GM19468 (cell line): ENCODE measurements at regions not wholly inside any gene's neighbourhood (a gene's known extent, or its start where the extent isn't known, plus 50 kb on each side); places are given as distances from the start of the nearest gene placed in this dataset.
"Not testable (repeated sequence)": the region's sequence is repeated elsewhere in the genome, so short reads cannot be mapped to it uniquely, and the experiment has no call there.

Experiments used
- ATAC-seq: cut with Tn5 transposase; IDR thresholded peaks from one replicate; pipeline ENCODE4 v1.9.1; 2021; ENCODE audit warnings: mild to moderate bottlenecking, moderate library complexity, moderate number of reproducible peaks; ENCODE audit not compliant: unreplicated experiment; ENCODE audit errors: extremely low read depth

DNA sequence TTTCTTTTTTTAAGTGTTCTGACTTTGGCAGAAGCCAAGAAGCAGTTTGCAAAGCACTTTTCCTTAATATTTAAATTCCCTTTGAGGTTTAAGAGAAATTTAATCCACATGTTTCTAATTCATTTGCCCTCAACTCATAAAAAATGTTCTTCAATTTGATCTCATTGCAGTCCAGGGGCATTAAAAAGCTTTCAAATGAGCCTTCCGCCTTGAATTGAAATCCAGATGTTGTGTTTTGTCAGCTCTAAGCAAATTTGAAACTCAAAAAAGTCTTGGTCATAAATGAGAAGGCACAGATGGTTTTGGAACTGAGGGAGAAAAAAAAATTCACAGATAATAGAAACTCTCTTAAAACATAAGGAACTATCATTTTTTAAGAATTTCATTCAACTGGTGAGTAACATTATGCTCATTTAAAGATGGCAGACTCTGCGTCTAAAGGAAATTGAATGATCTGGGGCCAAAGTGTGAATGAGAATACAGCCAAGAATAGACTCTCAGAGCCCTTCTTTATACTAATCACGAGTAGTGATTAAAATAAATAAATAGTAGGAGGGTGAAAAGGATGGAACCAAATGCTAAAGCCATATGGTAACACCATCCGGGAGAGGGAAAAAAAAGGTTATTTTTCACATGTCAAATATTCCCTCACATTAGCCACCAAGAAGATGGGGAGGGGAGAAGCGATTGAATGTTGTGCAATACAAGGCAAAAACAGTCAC is 1304.7 kb downstream of the CDH8 start:
- ATAC-seq, result no peak

DNA sequence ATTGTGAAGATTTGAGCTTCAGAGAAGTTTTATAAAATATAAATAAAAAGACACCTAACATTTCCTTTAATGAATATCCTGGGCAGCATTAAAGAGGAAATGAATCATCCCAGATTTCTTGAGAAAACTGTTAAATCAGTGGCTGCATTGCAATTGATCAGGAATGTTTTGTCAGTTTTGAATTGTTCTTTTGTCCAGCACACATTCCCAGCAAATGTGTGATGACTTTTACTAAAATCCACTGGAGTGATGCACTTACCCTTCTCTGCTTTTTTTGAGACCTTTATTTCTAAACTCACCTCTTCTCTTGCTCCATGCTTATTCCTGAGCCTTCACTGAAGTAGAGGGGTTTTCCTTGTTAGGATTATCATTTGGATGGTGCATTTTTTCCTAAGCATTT is 1307.2 kb downstream of the CDH8 start:
- ATAC-seq, result no peak

DNA sequence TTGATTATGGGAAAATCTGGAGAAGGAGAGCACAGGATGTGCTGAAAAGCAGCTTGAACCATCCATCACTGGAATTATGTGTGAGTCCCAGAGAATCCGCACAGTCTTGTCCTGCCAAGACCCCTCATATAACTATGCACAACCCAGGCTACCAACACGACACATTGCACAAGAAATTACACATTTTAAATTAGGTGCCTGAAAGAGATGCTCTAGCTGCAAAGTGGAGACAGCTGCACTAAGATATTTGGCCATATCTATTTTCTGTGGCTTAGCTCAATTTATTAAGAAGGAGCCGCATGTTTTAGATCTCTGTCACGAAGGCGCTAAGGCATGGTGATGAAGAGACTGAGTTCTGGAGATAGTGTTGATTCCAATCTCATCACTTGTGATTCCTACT is 1308.4 kb downstream of the CDH8 start:
- no peak for ATAC-seq

DNA sequence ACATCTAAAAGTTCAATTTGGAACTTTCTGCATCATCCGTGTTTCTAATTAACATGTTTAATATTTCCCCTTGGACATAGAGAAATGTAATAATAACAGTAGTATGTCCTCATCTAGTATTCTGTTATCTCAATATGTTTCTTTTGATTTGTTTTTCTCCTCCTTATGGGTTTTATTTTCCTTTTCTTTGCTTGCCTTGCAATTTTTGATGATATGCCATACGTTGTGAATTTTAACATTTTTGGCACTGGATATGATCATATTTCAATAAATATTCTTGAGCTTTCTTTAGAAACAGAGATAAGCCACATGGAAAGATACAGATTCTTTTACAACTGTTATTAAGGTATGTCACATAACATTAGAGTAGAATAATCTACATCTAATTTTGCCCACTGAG is 1316.2 kb downstream of the CDH8 start:
- no peak for ATAC-seq

DNA sequence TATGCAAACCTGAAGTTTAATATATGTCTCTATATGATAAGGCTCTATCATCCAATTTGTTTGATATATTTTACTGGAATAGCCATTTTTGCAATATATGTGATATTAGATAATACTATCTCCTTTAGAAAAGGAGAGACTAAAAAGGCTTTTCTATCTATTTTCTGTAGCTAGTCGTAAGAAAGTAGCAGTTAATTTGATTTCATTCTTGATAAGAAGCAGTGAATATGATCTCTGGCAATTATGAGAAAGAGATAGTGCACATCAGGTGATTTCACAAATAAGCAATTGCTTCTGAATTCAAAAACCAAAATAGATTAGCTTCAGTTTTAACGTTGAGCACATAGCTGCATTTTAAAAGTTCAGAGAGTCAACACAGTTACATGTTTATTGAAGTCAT is 1318.4 kb downstream of the CDH8 start:
- no peak for ATAC-seq

DNA sequence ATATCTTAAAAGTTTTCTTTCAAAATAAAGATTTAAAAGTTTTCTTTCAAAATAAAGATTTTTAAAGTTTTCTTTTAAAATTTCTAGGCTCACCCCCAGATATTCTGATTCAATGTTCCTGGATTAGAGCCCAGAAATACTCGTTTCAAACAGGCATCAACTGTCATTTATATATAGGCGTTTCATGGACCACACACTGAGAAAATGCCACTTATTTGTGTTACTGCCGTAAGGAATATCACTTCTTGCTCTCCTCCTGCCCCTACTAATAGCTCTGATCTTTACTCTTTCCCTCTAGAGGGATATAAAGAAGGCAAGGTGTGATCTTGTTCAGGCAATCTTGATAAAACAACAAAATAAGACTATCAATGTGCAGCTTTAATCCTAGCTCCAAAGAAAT is 1324.1 kb downstream of the CDH8 start:
- ATAC-seq, result no peak

DNA sequence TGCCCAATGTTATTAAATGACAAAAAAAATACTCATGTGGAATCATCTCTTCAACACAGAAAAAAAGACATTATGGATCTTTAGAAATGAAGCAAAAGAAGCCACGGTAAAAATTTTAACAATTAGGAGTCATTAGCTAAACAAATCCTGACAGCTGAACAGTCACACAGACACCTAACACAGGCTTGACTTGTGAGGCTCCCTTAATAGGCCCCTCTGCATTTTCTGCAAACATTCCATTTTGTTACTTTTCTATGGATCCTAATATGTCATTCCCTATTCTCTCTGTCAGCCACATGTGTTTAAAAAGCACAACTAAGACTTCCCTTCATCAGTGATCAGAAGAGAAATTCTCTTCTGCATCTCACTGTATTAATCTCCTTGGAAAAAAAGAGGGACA is 1331.5 kb downstream of the CDH8 start:
- ATAC-seq, result no peak

DNA sequence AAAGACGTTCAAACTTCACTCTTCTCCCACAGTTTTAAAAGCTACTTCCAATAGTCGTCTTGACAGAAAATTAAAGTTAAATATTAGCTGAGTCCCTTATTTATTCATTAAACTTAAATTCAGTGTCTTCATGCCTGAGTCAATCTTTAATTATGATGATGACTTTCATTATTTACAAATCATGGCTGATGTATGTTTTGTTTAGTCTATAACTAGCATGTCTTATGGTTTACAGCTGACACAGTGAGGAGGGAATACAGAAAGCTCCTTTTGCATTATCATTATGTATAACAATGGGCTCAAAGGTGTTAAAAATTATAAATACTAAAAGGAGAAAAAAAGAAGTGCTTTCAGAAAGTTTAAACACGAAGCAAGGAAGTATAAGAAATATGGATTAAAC is 1333.1 kb downstream of the CDH8 start:
- ATAC-seq, result no peak

DNA sequence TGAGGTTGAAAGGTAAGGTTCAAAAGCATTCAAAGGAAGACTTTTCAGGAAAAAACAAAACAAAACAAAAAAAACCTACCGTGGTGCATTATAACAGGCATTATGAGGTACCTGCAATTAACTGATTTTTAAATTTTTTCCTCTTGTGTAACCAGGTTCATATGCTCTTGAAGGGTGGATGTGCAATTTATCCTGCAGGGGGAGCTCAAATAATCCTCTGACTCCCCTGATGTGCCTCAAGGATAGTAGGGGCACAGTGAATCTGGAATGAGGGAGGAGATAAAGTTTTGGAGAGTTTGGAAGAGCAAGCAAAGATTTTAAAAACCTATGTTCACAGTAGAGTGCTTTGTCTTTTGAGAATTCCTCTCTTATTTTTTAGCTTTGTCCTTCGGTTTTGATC is 1349.4 kb downstream of the CDH8 start:
- ATAC-seq, result no peak

DNA sequence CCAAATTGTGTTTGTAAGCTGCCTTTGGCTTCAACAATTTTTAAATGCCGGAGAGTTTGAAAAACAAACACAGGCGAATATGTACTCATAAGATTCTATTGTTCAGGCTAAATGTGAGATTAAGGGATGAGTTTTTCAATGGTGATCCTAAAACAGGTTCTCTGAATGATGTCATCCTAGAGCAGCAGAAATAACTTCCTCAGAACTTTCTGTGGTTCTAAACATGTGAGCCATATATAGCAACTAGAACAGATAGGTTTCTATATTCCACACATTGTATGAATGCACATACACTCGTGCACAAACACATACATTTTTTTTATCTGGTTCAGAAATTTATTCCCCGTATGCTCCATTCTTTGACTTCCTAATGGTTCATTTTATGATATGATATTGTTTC is 1352.2 kb downstream of the CDH8 start:
- no peak for ATAC-seq

DNA sequence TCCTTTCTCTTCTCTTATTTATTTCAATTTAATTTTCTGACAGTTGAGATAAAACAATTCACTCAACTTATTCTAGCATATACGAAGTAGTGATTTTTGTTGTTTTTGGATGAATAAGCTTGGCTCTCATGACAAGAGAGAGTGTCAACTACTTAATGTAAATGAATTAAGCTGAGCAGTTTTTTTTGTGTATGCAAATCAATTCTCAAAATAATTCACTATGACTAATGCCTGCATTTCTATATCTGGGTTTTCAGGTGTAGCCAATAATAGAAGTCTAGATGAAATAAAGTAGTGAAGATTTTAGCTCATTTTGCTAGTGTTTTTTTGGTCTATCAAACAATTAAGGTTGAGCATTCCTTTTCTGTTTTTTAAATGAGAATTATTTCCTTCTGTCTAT is 1354.0 kb downstream of the CDH8 start:
- no peak for ATAC-seq

DNA sequence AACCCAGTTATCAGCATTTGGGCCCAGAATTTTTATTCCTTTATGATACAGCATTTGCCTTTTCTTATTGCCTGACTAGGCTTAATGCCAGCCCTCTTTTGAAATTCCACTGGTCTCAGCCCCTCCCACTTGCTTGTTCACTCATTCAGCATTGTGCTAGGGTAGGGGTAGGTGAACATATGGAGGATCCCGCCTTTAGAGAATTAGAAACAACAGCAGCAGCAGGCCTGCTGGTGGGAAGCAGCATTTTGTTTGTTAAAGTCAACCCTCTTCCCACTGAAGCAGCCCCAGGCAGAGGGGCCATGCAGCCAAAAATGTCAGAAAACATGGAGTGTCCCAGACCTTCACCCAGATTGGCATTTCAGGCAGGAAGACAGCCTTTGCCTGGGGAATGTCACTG is 1355.2 kb downstream of the CDH8 start:
- ATAC-seq, result no peak

DNA sequence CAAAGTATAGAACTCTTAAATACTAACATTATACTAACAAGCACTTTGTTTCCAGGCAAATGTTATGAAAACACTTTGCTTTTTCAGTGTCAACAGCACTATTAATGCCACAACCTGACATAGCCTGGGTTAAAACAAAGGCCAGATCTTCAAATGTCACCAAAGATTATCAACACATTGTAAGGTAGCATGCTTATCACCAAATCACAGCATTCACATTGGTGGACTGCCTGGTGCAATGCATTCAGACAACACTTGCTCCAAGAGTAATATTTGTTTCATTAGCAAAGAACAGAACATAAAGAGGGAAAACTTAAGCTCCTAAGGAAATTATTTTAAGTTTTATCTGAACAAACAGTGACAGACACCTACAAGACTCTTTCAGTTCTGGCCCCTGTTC is 1361.2 kb downstream of the CDH8 start:
- ATAC-seq, result no peak

DNA sequence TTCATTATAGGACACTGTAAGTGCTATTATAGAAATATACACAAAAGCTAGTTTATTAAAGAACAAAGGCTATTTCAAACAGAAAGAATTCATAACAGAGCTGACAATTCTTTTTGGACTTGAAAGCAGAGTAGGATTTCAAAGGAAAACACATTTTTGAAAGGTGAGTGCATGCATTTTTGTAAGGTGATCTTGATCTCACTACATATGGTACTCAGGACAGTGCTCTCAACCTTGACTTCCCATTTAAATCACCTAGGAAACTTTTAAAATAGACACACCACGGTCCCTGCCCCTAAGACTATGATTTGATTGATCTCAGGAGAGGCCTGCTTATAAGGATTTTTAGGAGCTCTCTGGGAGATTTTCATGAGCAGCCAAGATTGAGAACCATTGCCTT is 1362.0 kb downstream of the CDH8 start:
- no peak for ATAC-seq

DNA sequence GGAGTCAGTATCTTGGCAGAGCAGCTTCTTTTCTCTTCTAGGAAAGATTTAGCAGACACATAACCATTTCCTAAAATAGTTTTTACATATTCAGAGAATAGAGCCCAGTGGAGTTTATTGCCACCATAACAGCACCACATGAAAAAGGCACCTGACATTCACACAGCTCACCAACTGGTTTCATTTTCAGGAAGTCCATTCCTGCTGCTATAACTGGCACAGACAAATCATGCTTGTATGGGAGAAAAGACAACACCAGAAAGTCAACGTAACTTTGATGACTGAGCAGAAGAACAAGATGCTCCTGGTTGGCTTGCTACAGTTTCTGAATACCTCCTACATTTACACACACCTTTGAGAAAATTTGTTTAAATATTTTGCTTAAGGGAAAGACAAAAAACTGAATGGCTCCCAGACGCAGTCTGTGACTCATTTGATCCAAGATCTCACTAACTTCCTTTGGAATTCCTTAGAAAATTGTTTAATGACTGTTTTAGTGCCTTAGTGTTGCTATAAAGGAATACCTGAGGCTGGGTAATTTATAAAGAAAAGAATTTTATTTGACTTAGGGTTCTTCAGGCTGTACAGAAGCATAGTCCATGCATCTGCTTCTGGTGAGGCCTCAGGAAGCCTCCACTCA is 1380.6 kb downstream of the CDH8 start:
- no peak for ATAC-seq

DNA sequence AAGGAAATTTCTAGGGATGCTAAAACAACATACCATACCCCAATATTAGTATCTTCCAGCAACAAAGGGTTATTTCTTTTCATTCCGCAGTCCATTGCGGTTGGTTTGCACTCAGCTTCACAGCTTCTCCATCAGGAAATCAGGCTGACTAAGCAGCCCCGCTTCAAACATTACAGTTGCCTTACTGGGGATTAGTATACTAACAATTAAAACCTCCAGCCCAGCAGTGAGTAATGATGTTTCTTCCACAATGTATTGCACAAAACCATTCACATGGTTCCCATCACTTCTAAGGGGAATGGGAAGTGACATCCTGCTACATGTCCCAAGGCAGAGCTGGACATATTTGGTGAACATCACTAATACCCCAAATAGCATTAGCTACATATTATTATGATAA is 1384.9 kb downstream of the CDH8 start:
- no peak for ATAC-seq

DNA sequence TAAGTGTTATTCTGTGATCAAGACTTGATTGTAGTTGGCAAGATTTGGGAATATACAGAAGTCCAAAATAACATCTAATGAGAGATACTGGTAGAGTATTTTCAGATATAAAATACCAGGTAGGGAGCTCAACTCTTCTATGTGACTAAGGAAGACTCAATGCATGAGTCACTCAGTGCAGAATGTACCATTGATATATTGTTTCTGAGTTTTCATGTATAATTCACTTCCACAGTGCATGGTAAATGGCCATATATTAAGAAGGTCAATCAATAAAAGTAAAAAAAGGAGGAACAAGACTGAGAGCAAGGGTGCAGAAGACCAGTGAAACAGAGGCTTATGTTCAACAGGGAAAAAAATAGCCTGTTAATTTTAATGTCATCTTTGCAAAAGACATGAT is 1387.9 kb downstream of the CDH8 start:
- ATAC-seq, result no peak

DNA sequence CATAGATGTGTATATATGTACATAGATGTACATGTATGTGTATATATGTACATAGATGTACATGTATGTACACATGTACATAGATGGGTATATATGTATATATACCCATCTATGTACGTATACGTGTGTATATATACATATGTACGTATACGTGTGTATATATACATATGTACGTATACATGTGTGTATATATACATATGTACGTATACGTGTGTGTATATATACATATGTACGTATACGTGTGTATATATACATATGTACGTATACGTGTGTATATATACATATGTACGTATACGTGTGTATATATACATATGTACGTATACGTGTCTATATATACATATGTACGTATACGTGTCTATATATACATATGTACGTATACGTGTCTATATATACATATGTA is 1388.8 kb downstream of the CDH8 start:
- ATAC-seq, result not testable (repeated sequence)

DNA sequence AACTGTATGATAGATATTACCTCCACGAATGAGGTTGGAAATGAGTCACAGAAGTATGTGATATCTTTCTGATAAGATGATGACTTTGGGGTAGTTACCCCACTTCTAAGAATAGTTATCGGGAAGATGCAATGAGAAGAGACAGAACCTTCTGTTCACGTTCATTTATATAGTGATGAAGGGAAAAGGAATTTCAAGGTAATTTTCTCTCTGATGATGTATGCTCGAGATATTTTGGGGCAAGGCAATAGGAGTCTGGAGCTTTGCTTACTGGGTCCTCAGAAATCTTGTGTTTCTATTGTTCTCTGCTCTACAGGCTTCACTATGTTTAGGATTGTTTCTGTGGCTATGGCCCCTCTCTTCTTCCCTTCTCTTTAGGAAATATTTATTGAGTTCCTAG is 1389.6 kb downstream of the CDH8 start:
- no peak for ATAC-seq

DNA sequence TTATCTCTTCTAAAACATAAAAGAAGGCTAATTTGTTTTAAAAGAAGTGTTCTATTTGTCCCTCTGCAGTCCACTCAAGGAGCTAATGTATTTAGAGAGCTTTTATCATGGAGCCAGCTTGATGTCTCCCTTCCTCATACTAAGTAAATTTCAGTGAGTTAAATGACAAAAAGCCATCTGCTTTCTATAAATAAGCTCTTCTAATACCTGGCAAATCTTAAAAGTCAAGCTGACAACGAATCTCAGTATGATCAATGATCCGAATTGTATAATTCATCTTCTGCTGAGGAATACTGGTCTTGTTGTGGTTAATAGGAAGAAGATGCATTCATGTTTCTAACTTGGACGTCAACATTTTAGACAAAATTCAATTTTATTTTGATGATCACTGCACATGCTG is 1390.7 kb downstream of the CDH8 start:
- no peak for ATAC-seq

DNA sequence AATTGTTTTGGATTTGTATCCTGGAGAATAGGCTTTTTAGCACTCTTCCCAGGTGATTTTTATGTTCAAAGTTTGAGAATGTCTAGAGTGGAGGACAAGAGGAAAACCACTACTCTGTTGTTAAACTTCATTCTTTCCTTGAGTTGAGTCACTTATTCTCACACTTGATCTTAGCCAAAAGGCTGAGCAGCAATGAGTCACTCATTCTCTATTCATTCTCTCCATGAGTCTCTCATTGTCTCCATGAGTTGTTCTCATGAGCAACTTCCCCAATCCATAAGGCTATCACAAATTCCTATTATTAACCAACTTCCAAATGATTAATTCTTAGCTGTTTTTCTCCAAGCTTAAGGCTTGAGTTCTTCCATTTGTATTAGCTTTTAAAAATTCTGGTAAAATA is 1393.3 kb downstream of the CDH8 start:
- ATAC-seq, result no peak

DNA sequence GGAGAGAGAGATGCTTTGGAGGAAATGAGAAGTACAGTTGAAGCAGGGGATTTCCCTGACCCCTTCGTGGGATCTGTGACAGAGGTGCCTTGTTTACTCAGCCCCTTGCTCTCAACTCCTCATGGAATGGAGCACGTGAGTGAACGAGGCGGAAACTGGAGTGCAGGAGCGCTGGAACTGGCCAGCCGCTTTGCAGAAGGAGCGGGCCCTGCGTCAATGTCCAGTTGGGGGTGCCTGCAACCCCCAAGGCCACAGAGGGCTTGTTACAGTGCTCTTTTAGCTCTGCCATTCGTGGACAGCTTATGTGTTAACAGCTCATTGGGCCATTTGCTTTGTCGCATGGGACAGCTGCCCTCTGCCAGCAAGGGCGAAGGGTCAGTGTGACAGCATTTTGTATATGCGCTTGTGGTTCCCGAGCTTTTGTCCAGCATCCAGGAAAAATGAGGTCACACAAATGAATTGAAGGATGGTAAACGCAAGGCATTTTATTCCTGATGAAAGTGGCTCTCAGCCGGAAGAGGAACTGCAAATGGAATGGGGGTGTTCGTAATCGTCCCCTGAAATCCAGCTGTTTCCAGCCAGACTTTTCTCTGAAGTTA is 1395.1 kb downstream of the CDH8 start:
- no peak for ATAC-seq
